ENCODE measurements at regions not wholly inside any gene's neighbourhood (a gene's known extent, or its start where the extent isn't known, plus 50 kb on each side); places are given as distances from the start of the nearest gene placed in this dataset.

DNA sequence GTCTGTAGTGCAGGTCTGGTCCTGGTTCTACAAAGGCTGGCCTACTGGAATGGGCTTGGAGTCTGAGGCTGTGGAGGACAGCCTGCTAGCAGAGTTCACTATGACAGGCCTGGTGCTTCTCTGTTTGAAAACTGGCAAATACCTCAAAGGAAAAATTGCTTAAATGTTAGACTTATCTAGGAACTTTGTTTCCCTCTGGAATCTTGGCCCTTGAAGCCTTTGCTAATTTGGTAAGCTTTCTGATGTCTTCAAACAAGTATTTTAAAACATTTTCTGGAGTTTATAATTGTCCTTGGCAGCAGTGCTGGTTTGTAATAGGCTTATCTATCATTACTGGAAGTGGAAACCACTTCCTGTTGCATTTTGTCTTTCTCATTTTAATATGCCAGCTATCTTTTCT is 139.7 kb downstream of the TMEM26 start:
- Histone ChIP-seq H3K4me3 (no peak overlapping the region), H3K4me1 (no peaks in the 10 kb centered on the region), H3K27me3 (no peaks in the 10 kb centered on the region), H3K9me3 (no peaks in the 10 kb centered on the region), H3K36me3 (no peaks in the 10 kb centered on the region), H3K27ac (no peak overlapping the region)
- TF ChIP-seq POLR2A (IDR thresholded peaks at IDR 0.05) (no peak), CTCF (IDR thresholded peaks at IDR 0.05) (no peak), POLR2AphosphoS5 (IDR thresholded peaks at IDR 0.05) (no peak)
- DNase-seq (ENCODE audit: low spot score in 2 of 2), result no peak
- intact Hi-C loops (cut with DNase I; ENCODE audit: low total_unique reads), result no loop called here

- Histone ChIP-seq H3K4me1 (no peaks in the 10 kb centered on the region), H3K36me3 (no peaks in the 10 kb centered on the region), H3K27ac (no peak overlapping the region), H3K9me3 (no peaks in the 10 kb centered on the region), H3K27me3 (no peaks in the 10 kb centered on the region), H3K4me3 (no peak overlapping the region)
- no peak for DNase-seq (ENCODE audit: low spot score in 2 of 2)
- TF ChIP-seq POLR2A (IDR thresholded peaks at IDR 0.05) (no peak), CTCF (IDR thresholded peaks at IDR 0.05) (no peak), POLR2AphosphoS5 (IDR thresholded peaks at IDR 0.05) (no peak)
- intact Hi-C loops (cut with DNase I; ENCODE audit: low total_unique reads), result no loop called here
Observed at GRCh38 chr10:61304746-61305145, 148.4 kb downstream of the TMEM26 start.

DNA sequence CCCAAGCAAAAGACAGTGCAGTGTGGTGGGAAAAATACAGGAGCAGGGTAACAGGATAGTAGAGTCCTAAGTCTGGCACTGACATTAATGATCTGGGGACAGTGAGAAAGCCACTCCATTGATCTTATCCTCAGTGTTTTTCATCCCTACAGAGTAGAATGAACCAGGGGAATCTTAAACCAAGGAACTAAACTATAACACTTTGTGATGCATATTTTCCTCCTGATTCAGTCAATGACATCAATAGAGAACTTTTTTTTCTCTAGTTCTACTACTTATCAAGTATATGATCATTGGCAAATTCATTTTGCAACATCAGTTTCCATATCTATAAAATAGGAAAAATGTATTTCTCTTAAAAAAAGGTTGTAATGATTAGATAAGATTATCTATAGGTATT is 151.1 kb downstream of the TMEM26 start:
- Histone ChIP-seq H3K27me3 (no peaks in the 10 kb centered on the region), H3K4me1 (no peaks in the 10 kb centered on the region), H3K36me3 (no peaks in the 10 kb centered on the region), H3K9me3 (peaks cover 4 to 7% of the 10 kb centered on the region in 2 donors), H3K4me3 (no peak overlapping the region), H3K27ac (no peak overlapping the region)
- no peak for DNase-seq (ENCODE audit: low spot score in 2 of 2)
- intact Hi-C loops (cut with DNase I; ENCODE audit: low total_unique reads), result no loop called here
- TF ChIP-seq CTCF (IDR thresholded peaks at IDR 0.05), result no peak
- no peak for TF ChIP-seq POLR2A (IDR thresholded peaks at IDR 0.05)
- no peak for TF ChIP-seq POLR2AphosphoS5 (IDR thresholded peaks at IDR 0.05)

DNA sequence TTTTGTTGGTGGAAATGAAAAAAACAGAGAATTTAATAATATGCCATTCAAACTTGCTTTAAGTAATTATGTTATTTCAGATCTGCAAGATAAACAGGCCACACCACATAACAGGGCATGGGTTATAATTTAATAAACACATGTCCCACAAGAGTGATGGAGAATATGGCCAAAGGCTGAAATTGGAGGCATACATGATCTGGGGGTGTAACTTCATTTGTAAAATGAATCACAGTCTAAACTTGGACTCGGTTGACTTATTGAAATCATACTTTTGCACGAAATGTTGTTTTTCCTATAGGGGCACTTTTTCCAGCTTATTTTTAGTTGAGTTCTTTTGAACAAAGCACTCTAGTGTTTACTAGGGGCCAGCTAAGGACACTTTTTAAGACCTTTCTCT is 151.6 kb downstream of the TMEM26 start:
- no peak overlapping the region for H3K4me3 ChIP-seq
- peaks cover 4 to 7% of the 10 kb centered on the region in 2 donors for H3K9me3 ChIP-seq
- intact Hi-C loops (cut with DNase I; ENCODE audit: low total_unique reads), result no loop called here
- TF ChIP-seq POLR2AphosphoS5 (IDR thresholded peaks at IDR 0.05) (no peak), CTCF (IDR thresholded peaks at IDR 0.05) (no peak), POLR2A (IDR thresholded peaks at IDR 0.05) (no peak)
- H3K27ac ChIP-seq, result no peak overlapping the region
- no peaks in the 10 kb centered on the region for H3K4me1 ChIP-seq
- no peaks in the 10 kb centered on the region for H3K36me3 ChIP-seq
- no peak for DNase-seq (ENCODE audit: low spot score in 2 of 2)
- no peaks in the 10 kb centered on the region for H3K27me3 ChIP-seq

- intact Hi-C loops (cut with DNase I; ENCODE audit: low total_unique reads), result no loop called here
- Histone ChIP-seq H3K9me3 (peaks cover 4 to 7% of the 10 kb centered on the region in 2 donors), H3K4me3 (no peak overlapping the region), H3K4me1 (no peaks in the 10 kb centered on the region), H3K36me3 (no peaks in the 10 kb centered on the region), H3K27ac (no peak overlapping the region), H3K27me3 (no peaks in the 10 kb centered on the region)
- TF ChIP-seq POLR2AphosphoS5 (IDR thresholded peaks at IDR 0.05) (no peak), CTCF (IDR thresholded peaks at IDR 0.05) (no peak), POLR2A (IDR thresholded peaks at IDR 0.05) (no peak)
- no peak for DNase-seq (ENCODE audit: low spot score in 2 of 2)
Observed at GRCh38 chr10:61299841-61300240, 153.3 kb downstream of the TMEM26 start.

Data from breast epithelium (tissue), 4 donors.